Upper lobe of left lung (tissue), 6 donors: ENCODE measurements at regions not wholly inside any gene's neighbourhood (a gene's known extent, or its start where the extent isn't known, plus 50 kb on each side); places are given as distances from the start of the nearest gene placed in this dataset.

Experiments used
- ATAC-seq, 2 donors: fragments of 200-7000 bp; cut with Tn5 transposase; one replicate each; pipeline ENCODE4 v1.9.1; 2022; ENCODE audit warnings: mild to moderate bottlenecking in 2 of 2, moderate library complexity in 2 of 2; ENCODE audit not compliant: low FRiP score in 2 of 2
- DNase-seq, 2 donors: peaks; one replicate each; pipeline ENCODE4 v3.0.0-alpha.2; 2019 to 2020
- H3K27ac ChIP-seq, 4 donors: fragments of 200-600 bp; sonication (generic); one replicate each; pipeline ENCODE4 v1.5.1; 2016 to 2019
- H3K27me3 ChIP-seq, 4 donors: fragments of 200-600 bp; sonication (generic); one replicate each; pipeline ENCODE4 v1.5.1; 2017 to 2019
- H3K36me3 ChIP-seq, 4 donors: fragments of 200-600 bp; sonication (generic); one replicate each; pipeline ENCODE4 v1.5.1; 2016 to 2019
- H3K4me1 ChIP-seq, 4 donors: fragments of 200-600 bp; sonication (generic); one replicate each; pipeline ENCODE4 v1.5.1; 2018 to 2019
- H3K4me3 ChIP-seq, 4 donors: fragments of 200-600 bp; sonication (generic); one replicate each; pipeline ENCODE4 v1.5.1; 2017 to 2019; ENCODE audit warnings: mild to moderate bottlenecking in 2 of 4, moderate library complexity in 1 of 4
- H3K9me3 ChIP-seq, 4 donors: fragments of 200-600 bp; sonication (generic); one replicate each; pipeline ENCODE4 v1.5.1; 2018 to 2019
- EP300 ChIP-seq, 4 donors: sonication (generic); formaldehyde crosslinking; IDR thresholded peaks; one replicate each; pipeline ENCODE4 v1.5.1; 2017; ENCODE audit warnings: antibody characterized with exemption in 4 of 4, control low read depth in 2 of 4
- POLR2A ChIP-seq, 4 donors: fragments of 450-650 bp; IDR thresholded peaks; one replicate each; pipeline ENCODE4 v1.5.1; 2016 to 2017; ENCODE audit warnings: antibody characterized with exemption in 4 of 4, mild to moderate bottlenecking in 2 of 4
- POLR2AphosphoS5 ChIP-seq, 2 donors: sonication (generic); formaldehyde crosslinking; IDR thresholded peaks; one replicate each; pipeline ENCODE4 v1.5.1; 2017; ENCODE audit warnings: antibody characterized with exemption in 2 of 2
- WGBS, 2 donors: methylation state at CpG; one replicate each; pipeline ENCODE4 v1.1.5; 2017 to 2018; 5-methylcytosine and 5-hydroxymethylcytosine counted together
- TF ChIP-seq, protein P1 (sequence below), 6 experiments: fragments of 450-650 bp in 4 of 6; fragments of 200-600 bp in 2 of 6; sonication (generic) in 2 of 6; IDR thresholded peaks; one replicate each; pipeline ENCODE4 v1.5.1; 2016 to 2019; ENCODE audit warnings: antibody characterized with exemption in 6 of 6
- donor health status: DM: no; HTN: no; CAD: no; lungs with moderate emphysema.
- donor health status: DM: no; HTN: yes; CAD: no; lungs with severe emphysema.

DNA sequence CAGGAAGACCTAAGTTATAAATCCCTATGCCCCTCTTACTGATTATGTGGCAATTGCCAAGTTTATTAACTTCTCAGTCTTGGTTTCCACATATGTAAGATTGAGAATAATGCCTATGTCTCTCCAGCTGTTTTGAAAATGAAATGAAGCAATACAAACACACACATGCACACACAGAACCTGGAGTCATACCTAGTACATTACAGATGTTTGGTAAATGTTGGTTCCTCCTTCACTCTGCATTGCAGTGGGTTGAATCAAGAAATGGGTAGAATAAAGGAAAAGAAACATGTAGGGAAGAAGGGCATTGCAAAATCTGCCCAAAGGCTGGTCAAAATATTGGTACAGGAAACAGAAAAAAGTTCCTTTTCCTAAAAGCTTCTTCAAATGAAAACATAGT lies 309.9 kb upstream of the EMCN start:
- no peaks in the 10 kb centered on the region for H3K36me3 ChIP-seq
- no peaks in the 10 kb centered on the region for H3K4me1 ChIP-seq
- H3K4me3 ChIP-seq: no peak overlapping the region
- H3K9me3 ChIP-seq: no peaks in the 10 kb centered on the region
- no peak for TF ChIP-seq POLR2AphosphoS5 (IDR thresholded peaks at IDR 0.05)
- TF ChIP-seq POLR2A (IDR thresholded peaks at IDR 0.05): no peak
- TF ChIP-seq EP300 (IDR thresholded peaks at IDR 0.05): no peak
- TF ChIP-seq, protein P1, sequence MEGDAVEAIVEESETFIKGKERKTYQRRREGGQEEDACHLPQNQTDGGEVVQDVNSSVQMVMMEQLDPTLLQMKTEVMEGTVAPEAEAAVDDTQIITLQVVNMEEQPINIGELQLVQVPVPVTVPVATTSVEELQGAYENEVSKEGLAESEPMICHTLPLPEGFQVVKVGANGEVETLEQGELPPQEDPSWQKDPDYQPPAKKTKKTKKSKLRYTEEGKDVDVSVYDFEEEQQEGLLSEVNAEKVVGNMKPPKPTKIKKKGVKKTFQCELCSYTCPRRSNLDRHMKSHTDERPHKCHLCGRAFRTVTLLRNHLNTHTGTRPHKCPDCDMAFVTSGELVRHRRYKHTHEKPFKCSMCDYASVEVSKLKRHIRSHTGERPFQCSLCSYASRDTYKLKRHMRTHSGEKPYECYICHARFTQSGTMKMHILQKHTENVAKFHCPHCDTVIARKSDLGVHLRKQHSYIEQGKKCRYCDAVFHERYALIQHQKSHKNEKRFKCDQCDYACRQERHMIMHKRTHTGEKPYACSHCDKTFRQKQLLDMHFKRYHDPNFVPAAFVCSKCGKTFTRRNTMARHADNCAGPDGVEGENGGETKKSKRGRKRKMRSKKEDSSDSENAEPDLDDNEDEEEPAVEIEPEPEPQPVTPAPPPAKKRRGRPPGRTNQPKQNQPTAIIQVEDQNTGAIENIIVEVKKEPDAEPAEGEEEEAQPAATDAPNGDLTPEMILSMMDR (IDR thresholded peaks at IDR 0.05): no peak
- ATAC-seq (no peak), DNase-seq (no peak)
- H3K27ac ChIP-seq: no peak overlapping the region
- no peaks in the 10 kb centered on the region for H3K27me3 ChIP-seq

DNA sequence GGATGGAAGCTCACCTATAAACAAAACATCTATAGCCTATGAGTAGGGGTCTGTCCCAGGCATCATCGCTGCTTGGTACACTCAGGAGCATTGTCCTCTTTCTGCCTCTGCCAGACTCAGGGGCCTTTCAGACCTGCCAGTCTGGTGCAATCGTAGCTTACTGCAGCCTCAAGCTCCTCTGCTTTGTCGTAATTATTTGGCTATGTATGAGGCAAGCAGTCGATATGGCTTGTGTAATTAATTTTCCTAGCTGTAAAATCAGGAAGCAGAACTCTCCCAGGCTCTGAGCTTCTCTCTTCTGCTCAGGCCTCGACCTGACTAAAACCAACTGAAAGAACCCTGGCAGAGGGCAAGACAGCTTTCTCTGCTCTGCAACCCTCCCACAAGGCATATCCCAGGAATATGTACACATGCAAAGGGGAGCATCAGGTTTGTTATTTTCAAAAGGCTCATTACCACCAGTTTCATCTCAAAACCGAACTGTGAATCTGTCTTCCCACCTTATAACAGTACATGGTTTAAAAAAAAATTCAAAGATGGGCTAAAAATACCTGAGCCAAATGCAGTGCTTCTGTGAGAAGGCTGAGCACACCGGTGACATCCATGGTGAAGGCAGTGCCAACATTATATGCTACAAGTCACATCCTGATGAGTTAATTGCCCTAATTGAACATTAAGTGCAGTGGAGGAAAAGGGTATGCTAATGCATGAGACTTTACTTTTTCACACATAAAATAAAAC lies 309.2 kb upstream of the EMCN start:
- Histone ChIP-seq H3K9me3 (no peaks in the 10 kb centered on the region), H3K27me3 (no peaks in the 10 kb centered on the region), H3K4me3 (no peak overlapping the region), H3K27ac (no peak overlapping the region), H3K36me3 (no peaks in the 10 kb centered on the region), H3K4me1 (no peaks in the 10 kb centered on the region)
- TF ChIP-seq EP300 (IDR thresholded peaks at IDR 0.05) (no peak), POLR2AphosphoS5 (IDR thresholded peaks at IDR 0.05) (no peak), POLR2A (IDR thresholded peaks at IDR 0.05) (no peak)
- no peak for DNase-seq
- 77 to 84% methylated on average over 5 to 7 of the region's 7 CpGs for WGBS, 2 donors
- ATAC-seq: no peak

DNA sequence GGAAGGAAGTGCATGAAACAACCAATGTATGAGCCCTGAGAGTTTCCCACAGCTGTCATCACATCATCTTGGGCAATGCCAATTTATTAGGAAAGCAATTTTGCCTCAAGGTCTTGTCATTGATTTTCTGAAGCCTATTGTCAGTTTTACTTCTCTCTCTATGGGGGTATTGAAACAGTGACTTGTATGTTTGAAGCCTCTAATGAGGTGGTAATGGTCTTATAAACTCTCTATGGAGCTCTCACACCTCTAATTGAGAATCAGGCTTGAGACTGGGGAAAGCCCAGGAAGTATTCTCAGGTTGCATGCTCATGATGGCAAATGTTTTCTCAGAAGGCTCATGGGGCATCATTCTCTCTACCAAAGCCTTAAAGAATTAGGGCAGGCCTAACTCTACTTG lies 308.2 kb upstream of the EMCN start:
- no peak for DNase-seq
- Histone ChIP-seq H3K4me1 (no peaks in the 10 kb centered on the region), H3K4me3 (no peak overlapping the region), H3K27ac (no peak overlapping the region), H3K9me3 (no peaks in the 10 kb centered on the region), H3K36me3 (no peaks in the 10 kb centered on the region), H3K27me3 (no peaks in the 10 kb centered on the region)
- ATAC-seq: no peak
- TF ChIP-seq POLR2AphosphoS5 (IDR thresholded peaks at IDR 0.05) (no peak), POLR2A (IDR thresholded peaks at IDR 0.05) (no peak), EP300 (IDR thresholded peaks at IDR 0.05) (no peak)
- TF ChIP-seq, protein P1 (IDR thresholded peaks at IDR 0.05): no peak

DNA sequence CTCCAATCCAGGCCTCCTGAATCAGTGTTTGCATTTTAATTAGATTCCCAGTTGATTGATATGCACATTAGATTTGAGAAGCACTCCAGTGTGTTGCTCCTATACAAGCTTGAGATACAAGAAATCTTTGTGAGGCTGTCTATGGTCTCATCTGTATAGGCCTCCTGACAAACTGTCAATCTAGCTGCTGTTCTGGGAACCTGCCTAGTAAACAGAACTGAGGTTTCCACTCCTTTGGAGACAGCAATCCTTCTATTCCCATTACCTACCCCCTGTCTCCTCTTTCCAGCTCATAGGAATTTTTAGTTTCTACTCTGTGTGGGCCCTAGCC lies 306.1 kb upstream of the EMCN start:
- Histone ChIP-seq H3K9me3 (no peaks in the 10 kb centered on the region), H3K4me3 (no peak overlapping the region), H3K27ac (no peak overlapping the region), H3K36me3 (no peaks in the 10 kb centered on the region), H3K4me1 (no peaks in the 10 kb centered on the region), H3K27me3 (no peaks in the 10 kb centered on the region)
- DNase-seq: no peak
- no peak for ATAC-seq
- TF ChIP-seq POLR2A (IDR thresholded peaks at IDR 0.05) (no peak), POLR2AphosphoS5 (IDR thresholded peaks at IDR 0.05) (no peak), EP300 (IDR thresholded peaks at IDR 0.05) (no peak)
- TF ChIP-seq, protein P1 (IDR thresholded peaks at IDR 0.05): no peak

DNA sequence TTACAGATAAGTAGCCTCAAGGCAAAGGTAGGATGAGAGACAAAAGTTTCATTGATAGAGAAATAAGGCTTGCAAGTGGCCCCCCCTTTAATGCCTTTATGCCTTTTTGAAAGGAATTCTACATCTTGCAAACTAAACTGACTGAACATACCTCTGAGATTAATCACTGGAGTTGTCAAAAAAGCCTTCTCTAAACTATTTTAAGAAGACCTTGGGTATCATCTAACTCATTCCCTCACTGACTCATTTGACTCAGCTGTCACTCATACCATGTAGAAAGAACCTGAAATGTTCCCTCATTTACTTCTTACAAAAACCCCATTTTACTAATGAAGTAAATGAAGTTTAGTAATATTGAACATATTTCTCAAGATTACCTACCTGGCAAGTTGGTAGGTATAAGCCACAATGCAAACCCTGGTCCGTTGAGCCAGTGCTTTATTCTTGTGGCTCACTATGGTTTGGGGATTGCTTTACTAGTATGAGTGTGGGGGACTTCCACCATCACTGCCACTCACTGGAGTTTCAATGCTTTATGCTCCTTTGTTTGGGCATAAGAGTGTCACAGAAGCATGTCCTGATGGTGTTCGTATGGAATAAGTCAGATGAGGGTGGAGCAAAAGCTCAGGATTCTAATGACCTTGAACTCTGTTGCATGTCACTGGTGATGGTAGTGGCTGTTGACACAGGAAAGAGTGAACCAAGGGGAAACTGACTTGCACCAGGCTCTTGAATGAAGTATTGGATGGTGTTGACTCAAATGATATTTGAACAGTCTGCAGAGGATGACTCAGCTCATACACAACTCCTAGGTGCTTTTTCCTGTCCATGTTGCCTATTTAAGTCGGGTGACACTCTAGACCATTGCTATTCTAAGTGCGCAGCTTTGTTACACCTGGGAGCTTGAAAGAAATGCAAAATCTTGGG lies 305.5 kb upstream of the EMCN start:
- Histone ChIP-seq H3K27ac (no peak overlapping the region), H3K4me1 (no peaks in the 10 kb centered on the region), H3K36me3 (no peaks in the 10 kb centered on the region), H3K27me3 (no peaks in the 10 kb centered on the region), H3K9me3 (no peaks in the 10 kb centered on the region), H3K4me3 (no peak overlapping the region)
- peak in 1 of 2 donors; percentile 45 for ATAC-seq
- 74 to 88% methylated on average over 3 to 4 of the region's 4 CpGs for WGBS, 2 donors
- peak in 1 of 2 donors; percentile 22 for DNase-seq
- TF ChIP-seq, protein P1 (IDR thresholded peaks at IDR 0.05): no peak
- no peak for TF ChIP-seq EP300 (IDR thresholded peaks at IDR 0.05)
- no peak for TF ChIP-seq POLR2AphosphoS5 (IDR thresholded peaks at IDR 0.05)
- no peak for TF ChIP-seq POLR2A (IDR thresholded peaks at IDR 0.05)
